IMR-90 (cell line): ENCODE measurements at regions not wholly inside any gene's neighbourhood (a gene's known extent, or its start where the extent isn't known, plus 50 kb on each side); places are given as distances from the start of the nearest gene placed in this dataset.
"Not testable (repeated sequence)": the region's sequence is repeated elsewhere in the genome, so short reads cannot be mapped to it uniquely, and the experiment has no call there.

Source experiments
- ATAC-seq: fragments of 200-7000 bp; cut with Tn5 transposase; 2 replicates; pipeline ENCODE4 v1.9.1; 2020; ENCODE audit warnings: low read depth, mild to moderate bottlenecking, moderate library complexity
- BruUV-seq: library from RNA; stranded (reverse); fragments of 400-500 nt; replicated peaks from 2 replicates; lab custom pipeline; 2021; lab: Mats Ljungman, UMichigan
- CTCF ChIA-PET: fragments of 300-600 bp; formaldehyde crosslinking; extraction: SDS; loops from one replicate; lab custom pipeline; 2021; ENCODE audit warnings: antibody characterized with exemption; lab: Yijun Ruan, JAX
- POLR2A ChIA-PET: fragments of 300-600 bp; sonication (Branson Sonifier 250); formaldehyde crosslinking; loops from one replicate; lab custom pipeline; 2022; ENCODE audit warnings: antibody characterized with exemption; ENCODE audit not compliant: unreplicated experiment; lab: Charles Lee
- DNase-seq: peaks from one replicate; pipeline ENCODE4 v3.0.0; 2013
- H2AFZ ChIP-seq: replicated peaks from 2 replicates; pipeline ENCODE3; 2013; ENCODE audit warnings: low read length, mild to moderate bottlenecking; ENCODE audit not compliant: poor library complexity
- H2AK5ac ChIP-seq: 2 replicates; pipeline ENCODE4 v1.6.1; 2013; ENCODE audit warnings: low read depth, low read length, inconsistent platforms
- H2AK9ac ChIP-seq: replicated peaks from 2 replicates; pipeline ENCODE3; 2013; ENCODE audit warnings: mild to moderate bottlenecking, low read depth, low read length, moderate library complexity; ENCODE audit not compliant: poor library complexity
- H2BK120ac ChIP-seq: 2 replicates; pipeline ENCODE4 v1.6.1; 2013; ENCODE audit warnings: low read depth, low read length, inconsistent platforms
- H2BK15ac ChIP-seq: 3 replicates; pipeline ENCODE4 v1.6.1; 2013; ENCODE audit warnings: low read depth, low read length, inconsistent platforms
- H2BK20ac ChIP-seq: 2 replicates; pipeline ENCODE4 v1.6.1; 2013; ENCODE audit warnings: low read depth, mild to moderate bottlenecking, inconsistent platforms, low read length, moderate library complexity
- H2BK5ac ChIP-seq: 2 replicates; pipeline ENCODE4 v1.6.1; 2013; ENCODE audit warnings: mild to moderate bottlenecking, low read depth, low read length, inconsistent platforms; ENCODE audit not compliant: poor library complexity, severe bottlenecking
- H3K14ac ChIP-seq: replicated peaks from 2 replicates; pipeline ENCODE4 v1.6.1; 2013; ENCODE audit warnings: low read depth, low read length, inconsistent platforms
- H3K18ac ChIP-seq: 2 replicates; pipeline ENCODE4 v1.6.1; 2013; ENCODE audit warnings: low read depth, low read length, control low read depth
- H3K23ac ChIP-seq: 2 replicates; pipeline ENCODE4 v1.6.1; 2013; ENCODE audit warnings: low read depth, low read length, inconsistent platforms
- H3K27ac ChIP-seq: 2 replicates; pipeline ENCODE4 v1.5.1; 2013; ENCODE audit warnings: mild to moderate bottlenecking, control low read depth, low read length; ENCODE audit not compliant: insufficient read depth
- H3K27me3 ChIP-seq: 2 replicates; pipeline ENCODE4 v1.6.1; 2013; ENCODE audit warnings: low read length; ENCODE audit not compliant: control insufficient read depth, insufficient read depth
- H3K36me3 ChIP-seq: 2 replicates; pipeline ENCODE4 v1.6.1; 2013; ENCODE audit warnings: low read length, mixed read lengths; ENCODE audit not compliant: control insufficient read depth, insufficient read depth
- H3K4ac ChIP-seq: 2 replicates; pipeline ENCODE4 v1.6.1; 2013; ENCODE audit warnings: low read depth, low read length, inconsistent platforms
- H3K4me1 ChIP-seq: 2 replicates; pipeline ENCODE4 v1.6.1; 2013; ENCODE audit warnings: low read length, mixed read lengths; ENCODE audit not compliant: control insufficient read depth, insufficient read depth
- H3K4me2 ChIP-seq: 2 replicates; pipeline ENCODE4 v1.6.1; 2013; ENCODE audit warnings: low read depth, mild to moderate bottlenecking, control low read depth, low read length, moderate library complexity
- H3K4me3 ChIP-seq: 2 replicates; pipeline ENCODE4 v1.5.1; 2013; ENCODE audit warnings: low read depth, mild to moderate bottlenecking, control low read depth, low read length, moderate library complexity; ENCODE audit not compliant: insufficient read depth
- H3K56ac ChIP-seq: 2 replicates; pipeline ENCODE4 v1.6.1; 2013; ENCODE audit warnings: low read length, inconsistent platforms; ENCODE audit not compliant: insufficient read depth; ENCODE audit errors: extremely low read depth
- H3K79me1 ChIP-seq, 2 experiments: 2 replicates each; pipeline ENCODE4 v1.6.1; 2013; ENCODE audit warnings: low read length in 2 of 2, inconsistent platforms in 1 of 2, low read depth in 1 of 2
- H3K9ac ChIP-seq: 2 replicates; pipeline ENCODE4 v1.6.1; 2013; ENCODE audit warnings: low read depth, low read length, control low read depth
- H3K9me1 ChIP-seq: 2 replicates; pipeline ENCODE4 v1.6.1; 2013; ENCODE audit warnings: low read length, inconsistent platforms; ENCODE audit not compliant: insufficient read depth
- H3K9me3 ChIP-seq: 2 replicates; pipeline ENCODE4 v1.6.1; 2013; ENCODE audit warnings: low read length; ENCODE audit not compliant: control insufficient read depth, insufficient read depth
- H4K20me1 ChIP-seq: 2 replicates; pipeline ENCODE4 v1.6.1; 2013; ENCODE audit warnings: low read length, inconsistent platforms; ENCODE audit not compliant: insufficient read depth
- H4K5ac ChIP-seq: 2 replicates; pipeline ENCODE4 v1.6.1; 2013; ENCODE audit warnings: mild to moderate bottlenecking, low read depth, low read length, control low read depth
- H4K8ac ChIP-seq, 2 experiments: 2 replicates each; pipeline ENCODE4 v1.6.1; 2013; ENCODE audit warnings: low read depth in 2 of 2, low read length in 2 of 2, control low read depth in 1 of 2, inconsistent platforms in 1 of 2
- H4K91ac ChIP-seq: 2 replicates; pipeline ENCODE4 v1.6.1; 2013; ENCODE audit warnings: low read depth, low read length, inconsistent platforms; ENCODE audit not compliant: insufficient read depth
- WGBS, 2 experiments: methylation state at CpG; one replicate each; pipeline versions ENCODE4 v1.1.5 to v1.1.7; 2013; ENCODE audit warnings: missing lambda C conversion rate in 2 of 2; ENCODE audit not compliant: insufficient read length in 1 of 2; ENCODE audit errors: extremely low coverage in 2 of 2; 5-methylcytosine and 5-hydroxymethylcytosine counted together
- dilution Hi-C: fragments of 300-500 bp; cut with HindIII; formaldehyde crosslinking; loops from one replicate; pipeline ENCODE4 v1.14.3; 2018; ENCODE audit warnings: low sequenced_read_pairs; ENCODE audit not compliant: unreplicated experiment
- in situ Hi-C: fragments of 300-500 bp; cut with MboI; formaldehyde crosslinking; loops from 3 replicates; pipeline ENCODE4 v1.14.3; 2019; ENCODE audit warnings: low sequenced_read_pairs, inconsistent platforms, mixed read lengths
- intact Hi-C: fragments of 100-400 bp; cut with micrococcal nuclease; formaldehyde crosslinking; loops from 2 replicates; pipeline ENCODE4 v1.10.0; 2022

DNA sequence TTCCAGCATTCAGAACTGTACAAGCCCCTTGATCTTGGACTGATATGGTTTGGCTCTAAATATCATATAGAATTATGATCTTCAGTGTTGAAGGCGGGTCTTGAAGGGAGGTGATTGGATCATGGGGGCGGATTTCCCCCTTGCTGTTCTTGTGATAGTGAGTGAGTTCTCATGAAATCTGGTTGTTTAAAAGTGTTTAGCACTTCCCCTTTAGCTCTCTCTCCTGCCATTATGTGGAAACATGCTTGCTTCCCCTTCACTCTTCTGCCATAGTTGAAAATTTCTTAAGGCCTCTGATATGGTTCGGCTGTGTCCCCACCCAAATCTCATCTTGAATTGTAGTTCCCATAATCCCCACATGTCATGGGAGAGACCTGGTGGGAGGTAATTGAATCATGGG is 305.3 kb upstream of the CYRIA start:
- not testable (repeated sequence) for H3K36me3 ChIP-seq, H4K8ac ChIP-seq

More for the DNA sequence above, 305.3 kb upstream of the CYRIA start:
- H3K9ac ChIP-seq, H2AK5ac ChIP-seq, POLR2A ChIA-PET, CTCF ChIA-PET, BruUV-seq, H2BK120ac ChIP-seq, H3K27ac ChIP-seq, in situ Hi-C loops, H4K91ac ChIP-seq, ATAC-seq, dilution Hi-C loops, H3K4me1 ChIP-seq, H3K9me1 ChIP-seq, H3K23ac ChIP-seq, H3K79me1 ChIP-seq, H3K14ac ChIP-seq, H3K27me3 ChIP-seq, DNase-seq, H2AK9ac ChIP-seq, H2AFZ ChIP-seq, H2BK15ac ChIP-seq, H4K20me1 ChIP-seq, H3K4ac ChIP-seq, H4K5ac ChIP-seq, H2BK5ac ChIP-seq, H3K4me2 ChIP-seq, H3K56ac ChIP-seq, H3K4me3 ChIP-seq, H3K18ac ChIP-seq, H3K9me3 ChIP-seq, intact Hi-C loops, H2BK20ac ChIP-seq: not testable (repeated sequence)
- no CpG with 5 or more reads among the region's 3 CpGs for WGBS, 2 experiments
